HG03066 (cell line): ENCODE measurements at regions not wholly inside any gene's neighbourhood (a gene's known extent, or its start where the extent isn't known, plus 50 kb on each side); places are given as distances from the start of the nearest gene placed in this dataset.

ENCODE experiments used
- ATAC-seq: cut with Tn5 transposase; IDR thresholded peaks from one replicate; pipeline ENCODE4 v1.9.1; 2021; ENCODE audit warnings: low read depth; ENCODE audit not compliant: unreplicated experiment

- ATAC-seq = no peak
Measured at GRCh38 chr14:28690029-28690692, 76.4 kb upstream of the FOXG1 start.

GRCh38 chr14:28695109-28695508 lies 71.5 kb upstream of the FOXG1 start:
- ATAC-seq = no peak

- ATAC-seq = no peak
Measured at GRCh38 chr14:28701733-28702132, 64.9 kb upstream of the FOXG1 start.

GRCh38 chr14:28703482-28703881 lies 63.1 kb upstream of the FOXG1 start:
- no peak for ATAC-seq

- ATAC-seq = no peak
Measured at GRCh38 chr14:28704153-28704552, 62.4 kb upstream of the FOXG1 start.

GRCh38 chr14:28707814-28708213 lies 58.8 kb upstream of the FOXG1 start:
- ATAC-seq = no peak

- ATAC-seq = no peak
Measured at GRCh38 chr14:28709571-28710305, 56.8 kb upstream of the FOXG1 start.
